Islet precursor cell (in vitro differentiated cells): ENCODE measurements at regions not wholly inside any gene's neighbourhood (a gene's known extent, or its start where the extent isn't known, plus 50 kb on each side); places are given as distances from the start of the nearest gene placed in this dataset.
"Not testable (repeated sequence)": the region's sequence is repeated elsewhere in the genome, so short reads cannot be mapped to it uniquely, and the experiment has no call there.

Source experiments
- DNase-seq: peaks from one replicate; pipeline ENCODE4 v3.0.0-alpha.2; 2018

DNA sequence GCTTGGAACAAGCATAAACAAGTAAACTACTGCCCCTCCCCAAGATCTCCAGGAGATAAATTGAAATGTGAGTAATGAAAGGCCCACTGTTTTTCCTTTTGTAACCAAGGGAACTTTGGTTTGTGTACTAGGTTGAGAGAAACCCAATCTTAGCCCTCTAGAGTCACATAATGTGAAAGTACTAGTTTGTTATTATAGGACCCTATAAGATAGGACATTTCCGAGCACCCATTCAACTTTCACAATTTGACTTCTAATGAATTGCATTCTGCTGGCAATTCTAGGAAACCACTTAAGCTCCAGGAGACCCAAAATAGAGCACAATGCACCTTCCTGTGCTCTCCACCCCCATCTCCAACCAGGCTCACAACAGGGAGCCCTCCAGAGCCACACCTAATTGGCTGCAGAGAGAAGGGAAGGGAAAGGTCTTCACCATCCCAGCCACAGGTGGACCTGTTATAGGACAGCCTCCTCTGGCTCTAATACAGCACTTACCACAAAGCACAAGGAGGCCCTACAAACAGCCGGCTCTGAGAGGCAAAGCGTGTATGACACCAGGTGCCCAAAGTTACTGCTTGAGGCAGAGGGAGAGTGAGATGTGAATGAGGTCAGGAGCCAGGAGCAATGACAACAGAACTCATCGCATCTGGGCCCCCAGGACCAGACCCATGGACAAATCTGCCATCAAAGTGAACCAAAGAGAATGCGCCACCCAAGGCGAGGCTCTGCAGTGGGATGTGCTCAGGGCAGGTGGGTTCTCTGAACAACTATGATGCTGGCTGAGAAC lies 163.3 kb upstream of the NTF3 start:
- DNase-seq, result peak; percentile 52

DNA sequence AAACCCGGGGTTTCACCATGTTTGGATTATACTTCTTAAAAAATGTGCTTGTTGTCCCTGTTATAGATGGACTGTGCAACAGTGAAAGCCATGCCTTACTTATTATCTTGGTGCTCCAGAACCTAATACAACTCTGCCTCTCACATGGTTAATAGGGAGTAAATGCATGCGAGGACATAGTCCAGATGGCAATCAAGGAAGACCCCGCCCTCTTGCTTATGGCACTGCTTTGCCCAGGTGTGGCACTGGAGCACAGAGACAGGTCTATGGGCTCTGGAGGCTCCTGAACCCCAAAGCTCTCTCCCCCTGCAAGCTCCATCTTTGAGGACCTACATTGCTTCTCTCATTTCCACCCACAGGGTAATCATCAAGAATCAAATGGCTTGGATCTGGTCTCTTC lies 162.1 kb upstream of the NTF3 start:
- DNase-seq, result peak; percentile 24

DNA sequence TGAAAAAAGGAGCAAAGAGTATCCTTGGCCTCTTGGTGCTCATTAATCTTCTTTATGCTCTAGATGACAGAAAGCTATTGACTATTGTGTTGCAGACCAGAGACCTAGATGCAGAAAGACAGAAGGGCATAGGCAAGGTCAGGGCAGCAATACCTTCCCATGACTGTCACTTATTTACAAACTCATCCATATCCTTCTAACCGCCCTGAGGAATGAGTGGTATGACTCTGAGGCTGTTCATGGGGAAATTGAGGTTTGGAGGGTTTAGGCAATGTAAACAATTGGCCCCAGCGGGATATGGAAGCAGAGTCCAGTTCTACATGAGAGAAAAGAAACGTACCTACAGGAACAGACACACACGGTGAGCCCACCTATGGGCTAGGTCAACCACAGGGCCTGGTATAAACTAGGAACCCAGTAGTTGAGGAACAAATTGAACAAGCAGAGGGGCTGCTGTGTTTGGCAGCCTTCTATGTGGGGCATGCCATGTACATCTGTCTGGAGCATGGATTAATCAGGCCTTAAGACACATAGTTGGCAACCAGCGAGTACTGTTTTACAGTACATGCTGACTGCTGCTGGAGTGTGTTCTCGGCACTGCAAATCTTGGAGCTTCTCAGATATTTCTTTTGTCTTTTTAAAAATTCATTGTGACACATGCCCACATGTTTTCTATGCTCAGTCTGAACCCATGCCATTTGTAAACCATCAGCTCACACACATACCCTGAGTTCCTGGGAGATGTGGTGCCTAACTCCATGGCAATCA lies 159.7 kb upstream of the NTF3 start:
- DNase-seq, result no peak

DNA sequence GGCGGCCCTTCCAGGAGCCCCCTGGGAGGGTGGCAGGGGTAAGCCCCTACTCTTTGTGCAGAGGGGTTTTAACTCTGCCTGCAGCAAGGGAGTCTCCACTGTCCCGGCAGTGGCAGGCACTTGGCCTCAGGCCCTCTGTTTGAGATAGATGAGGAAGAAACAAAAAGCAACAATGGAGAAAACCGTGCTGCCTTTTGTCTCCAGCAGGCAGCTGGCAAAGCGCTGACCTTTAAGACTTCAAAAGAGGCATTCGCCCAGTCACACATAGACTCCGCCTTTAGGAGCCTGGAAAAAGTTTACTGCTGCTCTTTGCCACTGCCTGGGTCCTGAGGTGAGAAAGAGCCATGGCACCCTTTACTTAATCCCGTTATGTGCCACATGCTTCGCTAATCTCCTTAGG lies 158.2 kb upstream of the NTF3 start:
- no peak for DNase-seq

DNA sequence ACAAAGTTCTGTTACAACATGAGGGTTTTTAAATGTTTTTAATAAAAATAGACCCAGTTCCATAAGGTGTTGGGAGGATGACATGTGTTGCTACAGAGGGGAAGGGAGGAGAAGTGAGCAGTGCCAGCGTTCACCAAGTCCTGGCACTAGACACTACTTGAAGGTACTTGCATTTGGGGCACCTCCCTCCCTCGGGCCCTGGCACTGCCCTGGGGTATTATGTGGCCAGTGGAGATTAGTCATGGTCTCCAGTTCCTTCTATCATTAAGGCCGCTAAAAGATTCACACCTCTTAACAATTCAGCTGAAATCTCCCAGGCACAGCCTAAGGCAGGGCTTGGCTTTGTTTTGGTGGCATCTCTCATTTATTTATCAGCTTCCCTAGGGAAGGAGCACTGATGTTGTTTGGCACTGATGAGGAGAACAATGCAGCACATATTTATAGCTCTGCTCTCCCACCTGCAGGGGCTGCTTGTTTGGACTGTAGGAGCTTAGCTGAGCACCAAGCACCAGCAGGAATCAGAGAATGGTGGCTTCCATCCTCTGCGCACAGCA lies 155.5 kb upstream of the NTF3 start:
- DNase-seq, result no peak

DNA sequence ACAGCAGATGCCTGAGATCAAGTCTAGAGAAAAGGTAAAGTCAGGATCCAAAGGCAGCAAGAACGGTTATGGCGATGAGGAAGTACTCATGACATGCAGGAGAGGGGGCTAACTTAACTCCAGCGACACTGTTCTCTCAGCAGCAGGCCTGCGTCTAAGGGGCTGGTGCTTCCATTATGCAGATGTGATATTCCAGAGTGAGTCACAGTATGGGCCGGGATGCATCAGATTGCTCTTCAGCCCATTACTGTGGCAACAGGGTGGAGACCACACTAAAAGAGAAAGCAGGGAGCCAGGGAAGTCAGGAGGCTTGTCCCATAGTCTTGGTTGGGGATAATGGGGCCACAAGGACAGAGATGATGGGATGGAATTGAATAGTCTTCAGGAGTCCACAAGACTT lies 151.8 kb upstream of the NTF3 start:
- peak; percentile 63 for DNase-seq

DNA sequence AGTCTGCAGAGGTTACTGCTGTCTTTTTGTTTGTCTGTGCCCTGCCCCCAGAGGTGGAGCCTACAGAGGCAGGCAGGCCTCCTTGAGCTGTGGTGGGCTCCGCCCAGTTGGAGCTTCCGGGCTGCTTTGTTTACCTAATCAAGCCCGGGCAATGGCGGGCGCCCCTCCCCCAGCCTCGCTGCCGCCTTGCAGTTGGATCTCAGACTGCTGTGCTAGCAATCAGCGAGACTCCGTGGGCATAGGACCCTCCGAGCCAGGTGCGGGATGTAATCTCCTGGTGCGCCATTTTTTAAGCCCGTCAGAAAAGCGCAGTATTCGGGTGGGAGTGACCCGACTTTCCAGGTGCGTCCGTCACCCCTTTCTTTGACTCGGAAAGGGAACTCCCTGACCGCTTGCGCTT lies 141.5 kb upstream of the NTF3 start:
- not testable (repeated sequence) for DNase-seq

DNA sequence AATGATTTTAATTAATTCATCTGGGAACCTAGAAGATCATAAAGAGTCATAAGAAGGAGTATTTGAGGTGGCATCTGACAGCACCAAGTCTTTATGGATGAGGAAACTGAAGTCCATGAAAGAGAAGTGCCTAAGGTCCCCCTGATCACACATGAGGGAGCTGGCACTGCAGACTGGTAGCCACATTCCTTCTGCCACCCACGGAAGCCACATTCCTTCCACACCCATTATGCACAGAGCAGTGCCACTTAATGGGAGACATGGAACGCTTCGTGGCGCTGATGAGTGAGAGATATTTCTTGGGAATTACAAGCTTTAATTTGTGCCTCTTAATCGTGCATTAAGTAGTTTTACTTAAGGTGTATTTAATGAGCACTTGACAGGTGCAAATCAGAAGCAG lies 139.3 kb upstream of the NTF3 start:
- no peak for DNase-seq

DNA sequence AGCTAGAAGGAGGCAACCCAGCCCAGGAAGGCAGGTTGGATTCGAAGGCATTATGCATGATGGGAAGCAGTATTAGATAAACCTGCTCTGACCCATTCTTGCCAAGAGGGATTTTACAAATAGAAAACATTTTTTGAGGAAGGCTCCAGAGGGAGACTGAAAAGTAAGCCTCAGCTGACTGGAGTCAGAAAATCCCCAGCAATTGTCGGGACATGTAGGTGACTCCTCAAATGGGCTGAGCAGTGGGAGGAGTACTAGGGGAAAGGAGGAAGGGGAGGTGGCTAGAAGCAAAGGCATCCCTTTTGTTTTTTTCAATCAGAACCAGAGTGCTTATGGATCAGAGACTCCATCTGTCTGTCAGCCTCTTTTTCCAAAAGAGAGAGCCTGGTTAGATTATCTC lies 138.1 kb upstream of the NTF3 start:
- DNase-seq, result no peak

DNA sequence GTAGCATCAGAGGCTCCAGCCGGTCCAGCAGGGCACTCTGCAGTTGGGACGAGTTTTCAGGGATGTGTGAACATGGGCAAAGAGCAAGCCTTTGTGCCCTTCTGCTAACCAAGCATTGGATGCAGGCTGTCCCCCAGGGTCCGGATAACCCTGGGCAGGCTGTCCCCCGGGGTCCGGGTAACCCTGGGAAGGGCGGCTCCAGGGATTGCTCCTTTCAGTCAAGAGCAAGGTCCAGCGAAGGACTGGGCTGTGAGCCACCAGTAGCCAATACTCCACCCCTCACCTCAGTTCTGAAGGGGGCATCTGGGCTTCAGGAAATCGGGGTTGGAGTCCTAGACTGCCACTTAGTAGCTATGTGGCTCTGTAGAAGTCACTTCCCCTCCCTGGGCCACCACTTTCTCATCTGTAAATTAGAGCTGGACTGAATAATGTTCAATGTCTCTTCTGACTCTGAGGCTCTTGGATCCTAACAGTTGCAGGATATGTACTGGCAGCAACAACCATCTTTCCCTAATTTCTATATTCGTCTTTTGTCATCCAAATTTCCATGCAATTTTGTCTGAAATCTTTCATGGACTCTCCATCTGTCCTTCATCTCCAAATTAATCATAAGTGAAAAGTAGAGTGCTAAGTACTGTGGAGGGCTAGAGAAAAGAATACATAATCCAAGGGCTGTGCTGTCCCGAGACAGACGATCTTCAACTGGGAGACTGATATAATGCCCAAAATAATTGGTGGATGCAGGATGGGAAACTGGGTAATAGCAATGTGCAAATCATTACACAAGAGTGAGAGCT lies 137.4 kb upstream of the NTF3 start:
- DNase-seq, result no peak

DNA sequence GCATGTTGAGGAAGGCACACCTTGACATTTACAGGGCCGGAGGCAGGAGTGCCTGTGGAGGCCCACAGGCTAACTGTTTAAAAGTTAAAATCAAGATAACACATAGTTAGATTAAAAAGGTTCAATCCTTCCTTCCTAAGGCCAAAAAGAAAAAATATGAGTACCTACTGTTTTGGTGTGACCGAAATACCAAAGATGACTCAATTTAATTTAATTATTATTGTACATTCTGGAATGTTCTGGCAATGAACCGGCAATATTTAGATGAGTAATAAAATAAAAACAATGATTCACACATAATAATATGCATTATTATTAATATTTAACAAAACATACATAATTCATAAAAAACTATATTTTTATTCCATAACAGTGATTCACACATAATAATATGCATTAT lies 136.8 kb upstream of the NTF3 start:
- no peak for DNase-seq

DNA sequence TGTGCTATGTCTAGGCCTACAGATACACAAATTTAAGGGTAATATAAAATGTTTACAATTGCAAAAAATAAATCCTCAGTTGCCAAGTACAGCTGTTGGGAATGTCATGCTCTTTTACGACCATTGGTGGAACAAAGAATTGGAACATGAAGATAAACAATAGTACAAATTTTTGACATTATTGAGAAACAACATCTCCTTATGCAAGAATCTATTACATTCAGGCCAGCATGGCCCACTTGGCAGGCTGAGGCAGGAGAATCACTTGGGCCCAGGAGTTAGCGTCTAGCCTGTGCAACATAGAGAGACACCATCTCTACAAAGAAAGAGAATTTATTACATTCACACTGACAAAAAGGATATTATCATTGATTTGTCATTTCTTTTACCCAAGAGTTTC lies 135.9 kb upstream of the NTF3 start:
- DNase-seq, result no peak

DNA sequence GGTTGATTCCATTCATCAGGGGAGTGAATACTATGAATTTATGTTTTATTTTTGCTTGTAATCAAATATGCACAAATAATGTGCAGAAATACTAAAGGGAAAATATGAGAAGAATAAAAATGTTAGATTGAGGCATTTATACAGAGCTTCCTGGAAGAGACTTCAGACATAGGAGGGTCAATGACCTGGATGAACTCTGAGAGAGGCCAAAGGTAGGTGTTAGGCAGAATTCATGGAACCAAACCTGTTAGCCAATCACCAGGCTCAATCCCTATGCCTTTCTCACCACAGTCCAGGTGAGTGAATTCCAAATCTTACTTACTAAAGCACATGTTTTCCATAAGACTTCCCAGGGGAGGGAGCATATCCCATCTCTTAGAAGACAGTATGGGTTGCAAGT lies 130.4 kb upstream of the NTF3 start:
- no peak for DNase-seq

DNA sequence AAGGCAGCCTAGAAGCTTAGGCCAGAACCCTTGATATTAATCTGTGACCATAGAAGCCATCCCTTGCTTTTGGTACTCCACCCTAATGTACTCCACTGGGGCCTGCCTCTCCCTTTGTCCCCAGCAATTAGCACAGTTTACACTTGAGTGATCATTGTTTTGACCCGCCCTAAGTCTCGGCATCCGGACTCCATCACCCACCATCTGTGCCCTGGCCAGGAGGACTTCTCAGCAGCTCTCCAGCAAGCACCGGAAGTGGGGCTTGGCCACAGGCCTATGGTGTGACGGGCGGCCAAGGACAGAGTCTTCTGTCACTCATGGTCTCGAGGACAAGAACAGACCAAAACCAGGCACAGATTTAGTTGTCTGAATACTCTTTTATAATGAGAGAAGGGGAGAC lies 126.5 kb upstream of the NTF3 start:
- DNase-seq, result no peak

DNA sequence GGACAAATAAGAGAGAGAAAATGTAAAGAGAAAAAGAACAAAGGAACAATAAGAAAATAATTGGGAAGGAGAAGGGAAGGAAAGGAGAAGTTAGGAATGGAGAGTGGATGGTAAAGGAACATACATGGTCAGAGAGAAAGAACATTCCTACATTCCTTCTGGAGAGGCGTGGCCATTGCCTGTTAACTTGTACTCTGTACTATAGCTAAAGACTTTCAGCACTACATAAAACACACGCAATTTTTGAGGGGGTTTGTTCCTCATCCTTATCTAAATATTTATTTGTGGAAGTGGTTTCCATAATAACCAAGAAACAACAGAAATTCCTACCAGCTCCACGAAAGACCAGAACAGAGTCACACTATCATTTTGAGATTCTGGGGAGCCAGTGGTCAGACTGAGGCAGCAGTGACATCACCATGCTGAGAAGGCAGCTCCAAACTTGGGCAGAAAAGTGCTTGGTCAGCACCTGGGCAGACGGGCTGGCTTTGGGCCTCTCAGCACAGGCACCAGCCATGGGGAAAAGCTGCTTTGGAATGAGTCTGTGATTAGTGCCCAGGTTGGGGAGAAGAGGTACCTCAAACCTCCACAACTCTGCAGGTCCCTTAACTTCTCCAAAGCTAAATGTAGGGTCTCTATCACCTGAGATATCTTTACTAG lies 125.9 kb upstream of the NTF3 start:
- DNase-seq, result no peak

DNA sequence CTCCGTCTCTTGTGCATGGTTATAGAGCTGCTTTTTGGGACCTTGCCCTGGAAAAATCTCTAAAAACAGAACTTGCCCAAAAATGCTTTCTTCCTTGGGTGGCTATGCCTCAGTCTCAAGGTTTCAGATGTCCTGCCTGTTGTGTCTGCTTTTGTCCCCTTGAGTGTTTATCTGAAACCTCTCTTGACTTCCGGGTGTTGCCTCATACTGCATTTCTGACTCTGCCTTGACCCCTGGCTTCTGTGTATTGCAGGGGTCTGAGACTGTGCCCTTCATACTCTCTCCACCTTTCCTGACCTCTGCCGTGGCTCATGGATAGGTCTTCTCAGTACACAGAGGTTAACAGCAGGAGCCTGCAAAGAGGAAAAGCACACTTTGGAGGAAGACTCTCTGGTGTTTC lies 124.8 kb upstream of the NTF3 start:
- DNase-seq, result no peak

DNA sequence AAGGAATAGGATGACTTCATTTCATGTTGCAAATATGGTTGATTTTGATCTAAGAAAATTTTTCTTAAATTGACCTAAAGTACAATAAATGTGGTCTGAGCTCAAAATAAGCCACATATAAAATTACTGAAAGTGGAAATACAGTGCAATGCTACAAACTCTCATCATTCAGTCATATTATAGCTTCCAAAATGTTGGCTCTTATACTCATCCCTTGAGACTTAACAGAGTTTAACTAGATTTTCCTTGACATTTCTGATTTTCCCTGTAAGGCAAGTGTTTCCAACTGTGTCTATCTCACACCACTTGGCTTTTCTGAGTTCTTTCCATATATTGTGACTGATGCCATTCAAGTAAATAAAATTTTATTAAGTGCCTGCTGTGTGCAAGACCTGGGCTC lies 123.7 kb upstream of the NTF3 start:
- DNase-seq, result no peak

DNA sequence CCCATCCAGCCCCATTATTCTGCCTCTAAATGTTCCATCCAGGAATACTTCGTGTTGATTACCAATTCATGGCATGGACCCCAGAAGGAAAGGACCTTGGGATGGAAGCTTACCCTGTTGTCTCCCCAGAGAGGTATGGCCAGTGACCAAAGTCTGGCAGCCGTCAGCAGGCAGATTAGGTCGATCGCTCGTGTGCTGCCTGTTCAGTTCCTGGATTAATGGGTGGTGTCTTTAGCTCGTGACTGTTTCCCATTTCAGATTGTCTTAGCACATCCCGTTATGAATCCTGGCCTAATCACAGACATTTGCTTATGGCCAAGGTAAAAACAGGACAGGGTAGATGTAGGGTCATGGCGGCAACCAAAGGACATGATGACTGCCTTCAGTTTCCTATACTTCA lies 122.9 kb upstream of the NTF3 start:
- no peak for DNase-seq

DNA sequence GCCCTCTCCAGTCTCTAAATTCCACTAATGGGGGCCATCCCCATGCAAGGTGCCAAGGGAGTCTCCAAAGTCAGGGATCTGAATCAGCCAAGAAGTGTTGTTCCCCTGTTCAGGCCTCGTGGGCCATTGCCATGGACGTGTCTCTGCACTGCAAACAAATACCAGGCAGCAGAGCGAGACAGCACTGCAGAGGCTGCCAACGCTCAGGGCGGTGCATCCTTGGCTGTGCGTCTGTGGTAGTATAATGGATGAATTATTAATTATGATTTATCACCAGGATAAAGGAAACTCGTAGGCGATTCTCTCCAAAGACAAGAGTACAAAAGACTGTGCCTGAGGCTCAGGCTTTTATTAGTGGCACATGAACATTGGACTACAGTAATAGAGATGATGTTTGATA lies 122.3 kb upstream of the NTF3 start:
- DNase-seq, result no peak

DNA sequence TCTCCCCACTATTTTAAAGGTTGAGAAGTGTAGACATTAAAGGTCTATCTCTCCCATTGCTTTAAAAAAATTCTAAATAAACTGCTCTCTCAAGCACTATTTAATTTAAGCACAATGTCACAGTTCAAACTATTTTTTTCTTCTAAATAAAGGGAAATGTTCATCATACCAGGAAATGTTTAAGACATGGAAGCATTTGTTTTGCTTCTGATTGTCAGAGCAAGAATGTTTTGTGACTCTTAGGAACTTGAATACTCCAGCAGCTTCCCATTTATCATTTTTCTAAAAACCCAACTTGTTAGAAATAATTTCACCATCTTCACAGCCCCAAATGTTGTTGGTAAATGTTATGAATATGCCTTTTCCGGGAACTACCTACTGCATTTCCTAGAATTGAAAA lies 121.8 kb upstream of the NTF3 start:
- DNase-seq, result no peak

DNA sequence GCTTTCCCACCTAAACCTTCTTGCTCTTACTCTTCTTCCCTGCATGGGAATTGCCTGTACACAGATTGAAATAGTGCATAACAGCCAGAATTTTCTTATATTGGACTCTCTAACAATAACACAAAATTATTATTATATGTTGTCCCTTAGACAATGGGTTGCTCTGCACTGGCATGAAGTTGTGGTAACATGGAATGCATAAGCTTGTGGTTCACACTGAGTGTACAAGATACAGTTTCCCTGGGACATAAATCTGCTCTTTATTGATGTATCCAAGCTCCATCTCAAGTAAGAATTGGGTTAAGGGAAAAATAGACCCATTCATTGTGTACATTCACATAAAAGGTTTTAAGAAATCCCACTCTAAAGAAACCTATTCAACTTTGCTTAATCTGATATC lies 114.4 kb upstream of the NTF3 start:
- DNase-seq, result no peak

DNA sequence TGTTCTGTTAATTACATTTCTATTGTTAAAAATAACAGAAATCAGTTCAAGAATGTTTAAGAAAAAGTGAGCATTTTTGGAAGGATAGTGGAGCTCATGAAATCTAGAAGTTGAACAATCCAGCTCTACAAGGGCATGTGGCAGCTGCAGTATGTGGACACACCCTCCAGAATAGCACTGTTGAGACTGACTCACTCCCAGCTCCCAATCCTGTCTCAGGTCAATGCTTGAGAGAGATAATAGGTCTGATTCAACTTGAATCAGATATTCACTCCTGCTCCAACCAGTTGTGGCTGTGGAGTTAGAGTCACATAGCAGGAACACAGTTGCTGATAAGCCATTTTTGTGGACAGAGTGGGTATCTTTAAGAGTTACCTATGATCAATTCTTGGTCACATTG lies 113.0 kb upstream of the NTF3 start:
- DNase-seq, result peak; percentile 79
